Motor neuron (in vitro differentiated cells): ENCODE measurements at regions not wholly inside any gene's neighbourhood (a gene's known extent, or its start where the extent isn't known, plus 50 kb on each side); places are given as distances from the start of the nearest gene placed in this dataset.
A peak's percentile ranks its signal among the peaks of the same experiment; 100 is the strongest.
"Not testable (repeated sequence)": the region's sequence is repeated elsewhere in the genome, so short reads cannot be mapped to it uniquely, and the experiment has no call there.

Experiments used
- ATAC-seq, 8 experiments: fragments of 200-7000 bp; cut with Tn5 transposase; replicated peaks in 6 of 8; 2 replicates each; pipeline ENCODE4 v1.8.0; 2021; ENCODE audit warnings: mild to moderate bottlenecking in 8 of 8, moderate library complexity in 8 of 8
- H3K27ac ChIP-seq, 2 donors: fragments of 250-450 bp; sonication (Bioruptor Pico); 2 replicates each; pipeline ENCODE4 v1.9.0; 2021; ENCODE audit warnings: antibody characterized with exemption in 2 of 2, mild to moderate bottlenecking in 2 of 2, moderate library complexity in 1 of 2
- H3K4me1 ChIP-seq, 2 donors: fragments of 250-450 bp; sonication (Bioruptor Pico); replicated peaks in 1 of 2; 2 replicates each; pipeline ENCODE4 v1.6.1; 2021; ENCODE audit warnings: antibody characterized with exemption in 2 of 2, mild to moderate bottlenecking in 2 of 2, moderate library complexity in 1 of 2
- H3K4me3 ChIP-seq, 5 donors: fragments of 250-450 bp; sonication (Bioruptor Pico); 2 replicates each; pipeline ENCODE4 v1.9.0; 2021; ENCODE audit warnings: antibody characterized with exemption in 5 of 5, mild to moderate bottlenecking in 5 of 5, moderate library complexity in 4 of 5
- WGBS, 10 experiments: fragments of 450-650 bp; shearing (Covaris generic); methylation state at CpG; one replicate each; pipeline ENCODE4 v1.0.0; 2022; 5-methylcytosine and 5-hydroxymethylcytosine counted together
- in situ Hi-C, 9 experiments: fragments of 400-800 bp; cut with MboI; loops; one replicate each; pipeline ENCODE4 v1.15.0; 2021; ENCODE audit warnings: low sequenced_read_pairs in 9 of 9, low pct_unique_long_range_greater_than_20kb in 2 of 9; ENCODE audit not compliant: unreplicated experiment in 9 of 9

DNA sequence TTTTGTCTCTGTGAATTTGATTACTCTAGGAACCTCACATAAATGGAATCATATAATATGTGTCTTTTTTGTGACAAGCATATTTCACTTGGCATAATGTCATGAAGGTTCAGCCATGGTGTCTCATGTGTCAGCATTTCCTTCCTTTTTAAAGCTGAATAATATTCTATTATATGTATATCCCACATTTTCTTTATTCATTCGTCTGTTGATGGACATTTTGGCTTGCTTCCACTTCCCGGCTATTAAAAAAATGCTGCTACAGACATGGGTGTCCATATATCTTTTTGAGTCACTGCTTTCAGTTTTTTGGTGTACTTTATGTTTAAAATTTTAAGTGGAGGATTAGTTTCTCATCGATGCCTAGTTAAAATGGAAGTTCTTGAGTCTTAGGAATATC is 59.8 kb upstream of the C5orf63 start:
- no peak overlapping the region for H3K4me3 ChIP-seq
- in situ Hi-C loops: no loop called here
- WGBS, 10 experiments: 40 to 100% (median 59%) methylated on average over 1 to 3 of the region's 3 CpGs; no CpG with 5 or more reads in 1 of the 10 experiments
- ATAC-seq: no peak
- peaks cover 0 to 17% of the 10 kb centered on the region in 2 donors for H3K4me1 ChIP-seq
- H3K27ac ChIP-seq: no peak overlapping the region

DNA sequence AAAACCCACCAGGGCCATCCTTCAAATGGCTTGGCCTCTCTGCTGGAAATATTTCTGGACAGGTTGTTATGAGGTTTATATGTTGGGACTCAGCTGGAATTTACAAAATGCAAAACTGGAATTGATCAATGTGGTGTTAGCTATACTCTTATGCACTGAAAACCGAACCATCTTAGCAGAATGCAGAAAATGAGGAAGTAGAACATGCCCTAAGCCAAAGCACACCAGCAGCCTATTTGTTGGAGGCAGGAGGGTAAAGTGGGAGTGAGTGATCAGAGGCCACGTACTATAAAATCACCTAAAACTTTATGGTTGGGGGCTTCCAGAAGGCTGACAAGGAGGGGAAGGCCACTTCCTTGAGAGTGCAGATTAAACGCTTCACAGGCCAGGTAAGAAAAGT is 63.6 kb upstream of the C5orf63 start:
- in situ Hi-C loops: no loop called here
- ATAC-seq: no peak
- H3K4me1 ChIP-seq: peaks cover 0 to 6% of the 10 kb centered on the region in 2 donors
- 7 to 100% (median 64%) methylated on average over 1 to 3 of the region's 3 CpGs; no CpG with 5 or more reads in 1 of the 10 experiments for WGBS, 10 experiments
- no peak overlapping the region for H3K4me3 ChIP-seq
- H3K27ac ChIP-seq: no peak overlapping the region

DNA sequence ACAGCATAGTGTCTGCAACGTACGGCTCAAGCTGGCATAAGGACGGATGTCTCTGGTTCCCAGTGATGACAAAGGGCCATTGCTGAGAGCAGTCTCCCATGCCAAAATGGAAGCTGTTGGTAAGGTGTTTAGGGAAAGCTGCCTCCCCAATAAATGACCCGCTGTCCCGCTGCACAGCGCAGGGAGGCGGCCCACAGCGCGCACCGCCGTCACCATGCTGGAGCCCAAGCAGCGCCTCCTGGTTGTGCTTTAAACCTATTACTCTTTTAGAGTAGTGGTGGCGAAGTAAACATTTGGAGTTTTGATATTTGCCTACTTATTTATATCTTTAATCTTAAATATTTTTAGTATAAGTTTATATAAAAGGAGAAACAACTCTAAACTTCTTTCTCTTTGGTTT is 70.4 kb upstream of the C5orf63 start:
- no peak overlapping the region for H3K4me3 ChIP-seq
- in situ Hi-C loops: no loop called here
- ATAC-seq: no peak
- H3K27ac ChIP-seq: no peak overlapping the region
- WGBS, 10 experiments: 67 to 100% (median 85%) methylated on average over 1 to 13 of the region's 13 CpGs; no CpG with 5 or more reads in 2 of the 10 experiments
- H3K4me1 ChIP-seq: no peaks in the 10 kb centered on the region

DNA sequence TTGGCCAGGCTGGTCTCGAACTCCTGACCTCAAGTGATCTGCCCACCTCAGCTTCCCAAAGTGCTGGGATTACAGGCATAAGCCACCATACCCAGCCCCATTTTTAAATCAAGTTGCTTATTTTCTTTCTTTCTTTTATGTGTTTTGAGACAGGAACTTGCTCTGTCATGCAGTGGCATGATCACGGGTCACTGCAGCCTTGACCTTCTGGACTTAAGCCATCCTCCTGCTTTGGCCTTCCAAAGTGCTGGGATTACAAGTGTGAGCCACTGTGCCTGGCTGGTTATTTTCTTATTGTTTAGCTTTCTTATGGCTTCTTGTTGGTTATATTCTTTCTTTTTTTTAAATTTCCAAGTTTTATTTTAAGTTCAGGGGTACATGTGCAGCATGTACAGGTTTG is 79.7 kb upstream of the C5orf63 start:
- in situ Hi-C loops: no loop called here
- H3K27ac ChIP-seq: no peak overlapping the region
- 50 to 100% (median 100%) methylated on average over 1 to 2 of the region's 2 CpGs; no CpG with 5 or more reads in 3 of the 10 experiments for WGBS, 10 experiments
- H3K4me3 ChIP-seq: no peak overlapping the region
- ATAC-seq: no peak
- no peaks in the 10 kb centered on the region for H3K4me1 ChIP-seq

DNA sequence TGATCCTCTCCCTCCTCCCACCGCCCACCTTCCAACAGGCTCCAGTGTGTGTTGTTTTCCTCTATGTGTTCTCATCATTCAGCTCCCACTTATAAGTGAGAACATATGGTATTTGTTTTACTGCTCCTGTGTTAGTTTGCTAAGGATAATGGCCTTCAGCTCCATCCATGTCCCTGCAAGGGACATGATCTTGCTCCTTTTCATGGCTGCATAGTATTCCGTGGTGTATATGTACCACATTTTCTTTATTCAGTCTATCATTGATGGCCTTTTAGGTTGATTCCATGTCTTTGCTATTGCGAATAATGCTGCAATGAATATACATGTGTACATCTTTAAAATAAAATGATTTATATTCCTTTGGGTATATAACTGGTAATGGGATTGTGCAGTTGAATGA is 80.2 kb upstream of the C5orf63 start:
- Histone ChIP-seq H3K27ac (no peak overlapping the region), H3K4me1 (no peaks in the 10 kb centered on the region), H3K4me3 (no peak overlapping the region)
- WGBS, 10 experiments: 45 to 100% (median 83%) methylated on average over 1 to 3 of the region's 3 CpGs
- in situ Hi-C loops: no loop called here
- no peak for ATAC-seq

DNA sequence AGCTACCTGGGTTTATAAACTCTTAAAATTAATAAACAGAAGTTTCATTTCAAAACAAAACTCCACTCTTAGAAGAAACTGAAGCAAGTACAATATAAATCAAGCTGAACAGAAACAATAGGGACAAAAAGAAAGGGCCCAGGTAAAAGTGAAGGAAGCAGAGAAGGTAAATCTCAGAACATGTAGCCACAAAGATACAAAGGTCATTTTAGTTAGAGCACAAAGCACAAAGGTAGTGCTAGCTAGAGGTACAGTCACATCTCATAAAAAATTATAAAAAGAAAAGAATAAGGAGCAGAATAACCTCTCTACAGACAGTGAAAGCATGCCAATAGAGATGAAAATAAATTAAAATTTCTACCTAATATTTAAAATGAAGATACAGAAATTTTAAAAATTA is 90.4 kb upstream of the C5orf63 start:
- H3K4me3 ChIP-seq: no peak overlapping the region
- H3K27ac ChIP-seq: no peak overlapping the region
- no peak for ATAC-seq
- in situ Hi-C loops: no loop called here
- no peaks in the 10 kb centered on the region for H3K4me1 ChIP-seq

DNA sequence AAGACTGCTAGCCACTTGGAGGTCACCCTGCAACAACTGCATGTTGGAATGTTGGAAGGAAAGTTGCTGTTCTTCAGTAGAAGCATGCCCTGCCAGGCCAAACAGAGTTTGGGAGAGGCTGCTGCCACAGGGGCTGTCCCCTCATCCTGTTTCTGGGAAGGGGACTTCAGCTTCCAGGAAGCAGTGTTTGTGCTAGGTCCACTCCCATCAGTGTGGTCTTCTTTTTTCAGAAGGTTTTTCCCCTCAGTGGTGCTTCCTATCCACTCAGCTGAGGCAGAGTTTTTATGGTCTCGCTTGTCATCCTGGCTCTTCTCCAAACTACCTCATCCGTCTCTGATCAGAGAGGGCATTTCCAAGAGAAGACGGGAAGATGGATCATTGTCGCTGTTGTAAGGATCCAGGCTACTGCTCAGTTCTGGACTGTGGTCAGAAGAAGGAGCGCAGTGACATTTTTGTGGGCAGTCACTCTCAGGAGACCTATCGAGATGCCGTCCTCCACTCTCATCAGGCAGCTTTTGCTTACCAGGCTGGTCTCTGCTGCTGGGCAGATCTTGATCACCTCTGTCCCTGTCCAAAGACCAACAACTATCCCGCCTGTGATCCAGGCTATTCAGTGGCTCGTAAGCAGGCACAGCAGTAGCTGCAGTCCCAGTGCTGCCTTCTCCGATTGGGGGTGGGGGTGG is 97.8 kb upstream of the C5orf63 start:
- WGBS, 10 experiments: 40 to 100% (median 85%) methylated on average over 1 to 5 of the region's 10 CpGs; no CpG with 5 or more reads in 3 of the 10 experiments
- no peak for ATAC-seq
- H3K4me1 ChIP-seq: no peaks in the 10 kb centered on the region
- no peak overlapping the region for H3K4me3 ChIP-seq
- no peak overlapping the region for H3K27ac ChIP-seq
- in situ Hi-C loops: no loop called here

DNA sequence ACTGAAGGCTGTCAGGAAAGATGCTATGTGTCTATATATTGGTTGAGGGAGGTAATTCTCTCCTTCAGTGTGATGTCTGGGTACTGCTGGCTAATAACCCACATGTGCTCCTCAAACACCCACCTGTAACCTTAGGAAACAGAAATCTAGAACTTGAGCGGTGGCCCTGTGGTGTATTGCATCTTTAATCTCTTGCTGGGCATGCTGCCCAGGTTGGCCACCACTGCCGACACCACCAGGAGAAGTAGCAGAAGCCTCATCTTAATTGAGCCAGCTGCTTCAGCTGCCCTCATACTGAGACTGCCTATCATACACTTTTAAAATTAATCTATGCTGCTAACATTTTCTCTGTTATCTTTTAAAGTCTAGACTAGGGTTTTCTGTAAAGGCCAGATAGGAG is 103.5 kb upstream of the C5orf63 start:
- in situ Hi-C loops: no loop called here
- ATAC-seq: no peak
- WGBS, 10 experiments: 0 to 100% (median 83%) methylated on average over 1 to 2 of the region's 2 CpGs; no CpG with 5 or more reads in 6 of the 10 experiments

DNA sequence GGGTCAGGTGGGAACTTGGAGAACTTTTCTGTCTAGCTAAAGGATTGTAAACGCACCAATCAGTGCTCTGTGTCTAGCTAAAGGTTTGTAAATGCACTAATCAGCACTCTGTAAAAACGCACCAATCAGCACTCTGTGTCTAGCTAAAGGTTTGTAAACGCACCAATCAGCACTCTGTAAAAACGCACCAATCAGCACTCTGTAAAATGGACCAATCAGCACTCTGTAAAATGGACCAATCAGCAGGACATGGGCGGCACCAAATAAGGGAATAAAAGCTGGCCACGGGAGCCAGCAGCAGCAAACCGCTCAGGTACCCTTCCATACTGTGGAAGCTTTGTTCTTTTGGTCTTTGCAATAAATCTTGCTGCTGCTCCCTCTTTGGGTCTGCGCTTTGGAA is 108.0 kb upstream of the MEGF10 start:
- WGBS, 10 experiments: 0 to 100% (median 72%) methylated on average over 1 to 7 of the region's 8 CpGs; no CpG with 5 or more reads in 4 of the 10 experiments
- H3K4me3 ChIP-seq, H3K27ac ChIP-seq, ATAC-seq, in situ Hi-C loops, H3K4me1 ChIP-seq: not testable (repeated sequence)

More for the DNA sequence above, 103.5 kb upstream of the C5orf63 start:
- H3K4me3 ChIP-seq: no peak overlapping the region
- no peaks in the 10 kb centered on the region for H3K4me1 ChIP-seq
- no peak overlapping the region for H3K27ac ChIP-seq

DNA sequence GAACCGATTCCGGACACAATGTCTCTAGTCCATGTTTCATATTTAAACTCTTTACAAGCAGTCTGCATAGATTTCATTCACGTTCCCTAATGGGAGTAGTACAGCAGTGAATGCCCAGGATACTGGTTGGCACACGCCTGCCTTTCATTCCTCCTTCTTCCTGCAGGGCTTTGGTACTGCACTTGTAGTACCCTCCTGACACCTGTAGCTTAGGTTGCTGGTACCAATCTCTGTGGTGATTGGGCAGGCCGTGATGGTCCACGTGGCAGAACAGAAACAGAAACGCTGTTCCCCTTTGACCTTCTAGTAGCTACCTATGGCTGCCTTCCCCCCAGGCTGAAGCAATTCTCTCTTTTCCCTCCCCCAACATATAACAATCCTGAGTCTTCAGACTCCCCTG is 107.3 kb upstream of the MEGF10 start:
- in situ Hi-C loops: no loop called here
- peaks cover 0 to 7% of the 10 kb centered on the region in 2 donors for H3K4me1 ChIP-seq
- ATAC-seq: peak in 1 of 8 experiments; percentile 10
- H3K27ac ChIP-seq: no peak overlapping the region
- H3K4me3 ChIP-seq: no peak overlapping the region
- 0 to 100% (median 77%) methylated on average over 1 to 5 of the region's 7 CpGs; no CpG with 5 or more reads in 2 of the 10 experiments for WGBS, 10 experiments

DNA sequence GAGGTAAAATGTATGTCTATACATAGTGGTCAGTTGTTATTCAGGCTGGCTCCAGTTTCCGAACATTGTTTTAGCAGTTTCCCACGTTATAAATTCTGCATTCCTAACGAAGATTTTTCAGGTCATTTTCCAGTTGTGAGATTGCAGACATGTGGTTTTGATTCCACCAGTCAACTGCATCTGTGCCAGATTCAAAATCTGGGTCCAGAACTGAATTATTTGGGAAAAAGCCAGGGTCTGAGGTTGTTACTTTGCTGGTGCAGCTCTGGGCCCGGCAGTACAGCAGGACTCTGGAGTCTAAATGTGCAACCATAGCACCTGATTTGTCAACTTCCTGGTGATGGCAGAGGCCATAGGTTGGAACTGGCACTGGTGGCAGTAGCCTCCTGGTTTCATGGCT is 105.7 kb upstream of the MEGF10 start:
- Histone ChIP-seq H3K4me3 (no peak overlapping the region), H3K27ac (no peak overlapping the region), H3K4me1 (peaks cover 0 to 7% of the 10 kb centered on the region in 2 donors)
- ATAC-seq: no peak
- 0 to 89% (median 37%) methylated on average over 1 to 4 of the region's 4 CpGs; no CpG with 5 or more reads in 2 of the 10 experiments for WGBS, 10 experiments
- in situ Hi-C loops: no loop called here

DNA sequence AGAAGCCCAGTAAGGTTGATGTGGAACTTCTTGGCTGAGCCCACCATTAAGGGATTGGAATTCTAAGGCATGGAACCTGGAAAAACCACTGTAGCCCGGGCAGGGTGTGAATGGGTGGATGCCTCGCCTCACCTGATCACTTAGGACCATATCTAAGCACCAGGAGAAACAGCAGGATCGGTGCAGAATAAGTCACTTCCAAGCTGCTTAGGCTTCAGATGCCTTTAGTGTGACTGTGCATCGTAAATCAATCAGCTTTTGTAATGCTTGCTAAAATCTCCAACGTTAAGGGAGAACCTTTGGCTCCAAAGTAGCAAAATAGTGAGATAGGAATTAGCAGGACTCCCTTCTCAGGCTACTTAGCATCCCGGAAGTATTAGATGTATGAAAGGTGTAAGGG is 103.9 kb upstream of the MEGF10 start:
- peaks cover 0 to 7% of the 10 kb centered on the region in 2 donors for H3K4me1 ChIP-seq
- no peak for ATAC-seq
- WGBS, 10 experiments: 11 to 90% (median 55%) methylated on average over 1 to 5 of the region's 6 CpGs; no CpG with 5 or more reads in 3 of the 10 experiments
- H3K4me3 ChIP-seq: no peak overlapping the region
- no peak overlapping the region for H3K27ac ChIP-seq
- in situ Hi-C loops: no loop called here

DNA sequence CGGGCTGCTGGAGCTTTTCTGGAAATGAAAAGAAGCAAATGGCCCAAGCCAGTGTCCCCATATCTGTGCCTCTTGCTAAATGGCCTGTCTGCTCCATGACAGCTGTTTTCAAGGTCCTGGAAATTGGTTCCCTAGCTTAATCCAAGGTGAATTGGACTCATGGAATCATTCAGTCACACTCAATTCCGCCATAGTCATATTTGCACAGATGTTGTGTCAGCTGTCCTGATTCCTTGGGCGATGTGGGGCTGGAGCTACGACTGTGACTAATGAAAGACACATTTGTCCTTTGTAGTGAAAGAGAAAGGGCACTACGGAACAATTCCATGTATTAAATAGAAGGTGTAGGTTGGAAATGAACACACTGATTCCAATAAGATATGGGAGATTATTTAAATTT is 102.9 kb upstream of the MEGF10 start:
- Histone ChIP-seq H3K4me3 (no peak overlapping the region), H3K4me1 (peaks cover 0 to 7% of the 10 kb centered on the region in 2 donors), H3K27ac (no peak overlapping the region)
- in situ Hi-C loops: no loop called here
- peak in 1 of 8 experiments; percentile 47 for ATAC-seq
- WGBS, 10 experiments: 0 to 91% (median 55%) methylated on average over 1 to 5 of the region's 5 CpGs; no CpG with 5 or more reads in 1 of the 10 experiments

DNA sequence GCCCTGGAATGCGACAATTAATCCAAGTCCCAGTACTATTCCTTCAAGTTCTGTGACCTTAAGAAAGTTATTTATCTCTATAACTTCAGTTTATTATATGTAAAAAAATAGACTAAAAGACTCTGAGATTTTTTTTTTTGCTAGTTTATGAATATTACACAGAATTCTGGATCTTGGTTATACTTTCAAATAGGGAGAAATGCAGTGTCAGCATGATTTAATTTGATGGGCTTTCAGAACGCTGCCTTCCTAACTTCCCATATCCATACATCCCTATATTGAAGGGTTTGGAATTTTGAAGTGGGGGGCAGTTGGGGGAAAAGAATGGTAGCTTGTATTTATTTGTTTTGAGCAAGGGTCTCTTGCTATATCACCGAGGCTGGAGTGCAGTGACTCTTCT is 98.4 kb upstream of the MEGF10 start:
- 65 to 100% (median 92%) methylated on average over 1 to 2 of the region's 3 CpGs; no CpG with 5 or more reads in 1 of the 10 experiments for WGBS, 10 experiments
- no peak for ATAC-seq
- H3K4me1 ChIP-seq: peaks cover 0 to 3% of the 10 kb centered on the region in 2 donors
- in situ Hi-C loops: no loop called here
- H3K27ac ChIP-seq: no peak overlapping the region
- no peak overlapping the region for H3K4me3 ChIP-seq
